ENCODE measurements at regions not wholly inside any gene's neighbourhood (a gene's known extent, or its start where the extent isn't known, plus 50 kb on each side); places are given as distances from the start of the nearest gene placed in this dataset.
"Not testable (repeated sequence)": the region's sequence is repeated elsewhere in the genome, so short reads cannot be mapped to it uniquely, and the experiment has no call there.

- H3K9me3 ChIP-seq: peaks cover 0 to 9% (median 0%) of the 10 kb centered on the region in 3 donors
- intact Hi-C loops (cut with DNase I): no loop called here
- H3K27me3 ChIP-seq: no peaks in the 10 kb centered on the region
- H3K36me3 ChIP-seq (replicated peaks in 1 of 2; ENCODE audit: insufficient read depth in 1 of 2, low read depth in 2 of 2): no peaks in the 10 kb centered on the region
- no peaks in the 10 kb centered on the region for H3K4me1 ChIP-seq
- TF ChIP-seq CTCF (IDR thresholded peaks at IDR 0.05) (no peak), POLR2A (IDR thresholded peaks at IDR 0.05) (no peak)
- WGBS, 2 donors: 78 to 86% methylated on average over 31 of the region's 38 CpGs
- H3K4me3 ChIP-seq: no peak overlapping the region
- no peak for DNase-seq
- no peak overlapping the region for H3K27ac ChIP-seq
- ATAC-seq: no peak
Observed at GRCh38 chr20:30513050-30513628, 744.3 kb upstream of the DEFB115 start.

DNA sequence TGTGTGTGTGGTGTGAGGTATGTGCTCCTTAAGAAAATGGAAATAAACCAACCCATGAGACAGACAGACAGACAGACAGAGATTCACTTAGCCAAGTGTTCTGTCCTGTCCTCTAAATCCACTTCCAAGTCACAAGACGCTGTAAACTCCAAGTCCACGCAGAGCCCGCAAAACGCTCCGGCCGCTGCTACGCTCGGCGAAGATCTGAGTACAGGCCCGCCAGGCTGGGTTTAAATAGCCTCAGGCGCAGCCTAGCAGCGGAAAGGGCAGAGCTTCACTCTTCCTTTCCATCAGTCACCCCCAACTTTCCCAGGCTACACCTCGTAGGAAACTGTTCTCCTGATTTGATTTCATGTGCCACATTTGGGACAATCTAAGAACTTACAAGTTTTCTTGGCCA lies 741.5 kb upstream of the DEFB115 start:
- H3K27ac ChIP-seq; H3K9me3 ChIP-seq; intact Hi-C loops (cut with DNase I); H3K36me3 ChIP-seq (replicated peaks in 1 of 2; ENCODE audit: insufficient read depth in 1 of 2, low read depth in 2 of 2); H3K4me1 ChIP-seq; DNase-seq; H3K4me3 ChIP-seq; ATAC-seq; H3K27me3 ChIP-seq: not testable (repeated sequence)
- WGBS, 2 donors: 69 to 87% methylated on average over 7 to 13 of the region's 13 CpGs

- H3K4me3 ChIP-seq; H3K4me1 ChIP-seq; H3K27me3 ChIP-seq; DNase-seq; H3K27ac ChIP-seq; ATAC-seq; H3K36me3 ChIP-seq (replicated peaks in 1 of 2; ENCODE audit: insufficient read depth in 1 of 2, low read depth in 2 of 2); H3K9me3 ChIP-seq; intact Hi-C loops (cut with DNase I): not testable (repeated sequence)
- 72 to 75% methylated on average over 8 to 10 of the region's 10 CpGs for WGBS, 2 donors
Observed at GRCh38 chr20:30518906-30519305, 738.6 kb upstream of the DEFB115 start.

GRCh38 chr20:30521686-30522415 lies 735.6 kb upstream of the DEFB115 start:
- H3K36me3 ChIP-seq (replicated peaks in 1 of 2; ENCODE audit: insufficient read depth in 1 of 2, low read depth in 2 of 2); H3K4me1 ChIP-seq; H3K4me3 ChIP-seq; ATAC-seq; H3K9me3 ChIP-seq; H3K27me3 ChIP-seq; H3K27ac ChIP-seq; DNase-seq; intact Hi-C loops (cut with DNase I): not testable (repeated sequence)
- 71 to 74% methylated on average over 15 of the region's 15 CpGs for WGBS, 2 donors

- H3K4me1 ChIP-seq; H3K9me3 ChIP-seq; ATAC-seq; H3K4me3 ChIP-seq; intact Hi-C loops (cut with DNase I); H3K36me3 ChIP-seq (replicated peaks in 1 of 2; ENCODE audit: insufficient read depth in 1 of 2, low read depth in 2 of 2); DNase-seq; H3K27ac ChIP-seq; H3K27me3 ChIP-seq: not testable (repeated sequence)
- 57 to 66% methylated on average over 4 of the region's 4 CpGs for WGBS, 2 donors
Observed at GRCh38 chr20:30524155-30524554, 733.3 kb upstream of the DEFB115 start.

DNA sequence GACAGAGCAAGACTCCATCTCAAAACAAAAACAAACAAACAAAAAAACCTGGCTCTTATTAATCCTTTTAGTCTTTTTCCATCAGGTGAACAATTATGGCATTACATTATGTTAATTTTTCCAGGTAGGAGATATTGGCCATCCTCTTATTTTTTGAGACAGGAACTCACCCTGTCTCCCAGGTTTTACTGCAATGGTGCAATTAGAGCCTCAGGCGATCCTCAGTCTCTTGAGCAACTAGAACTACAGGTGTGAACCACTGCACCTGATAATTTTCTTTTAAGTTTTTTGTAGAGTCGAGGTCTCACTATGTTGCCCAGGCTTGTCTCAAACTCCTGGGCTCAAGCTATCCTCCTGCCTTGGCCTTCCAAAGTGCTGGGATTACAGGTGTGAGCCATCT lies 732.7 kb upstream of the DEFB115 start:
- WGBS, 2 donors: 24 to 39% methylated on average over 2 of the region's 2 CpGs
- DNase-seq; H3K27ac ChIP-seq; H3K27me3 ChIP-seq; H3K4me1 ChIP-seq; ATAC-seq; H3K4me3 ChIP-seq; H3K36me3 ChIP-seq (replicated peaks in 1 of 2; ENCODE audit: insufficient read depth in 1 of 2, low read depth in 2 of 2); H3K9me3 ChIP-seq; intact Hi-C loops (cut with DNase I): not testable (repeated sequence)

- H3K4me3 ChIP-seq; H3K27ac ChIP-seq; H3K36me3 ChIP-seq (replicated peaks in 1 of 2; ENCODE audit: insufficient read depth in 1 of 2, low read depth in 2 of 2); H3K9me3 ChIP-seq; ATAC-seq; H3K4me1 ChIP-seq; H3K27me3 ChIP-seq; intact Hi-C loops (cut with DNase I); DNase-seq: not testable (repeated sequence)
Observed at GRCh38 chr20:30533653-30534052, 723.8 kb upstream of the DEFB115 start.

GRCh38 chr20:30537459-30537858 lies 720.0 kb upstream of the DEFB115 start:
- H3K9me3 ChIP-seq; intact Hi-C loops (cut with DNase I); H3K4me1 ChIP-seq; H3K4me3 ChIP-seq; H3K36me3 ChIP-seq (replicated peaks in 1 of 2; ENCODE audit: insufficient read depth in 1 of 2, low read depth in 2 of 2); H3K27me3 ChIP-seq; H3K27ac ChIP-seq: not testable (repeated sequence)
- ATAC-seq: peak; percentile 30
- DNase-seq: peak in 3 of 4 donors; percentile 11 to 43 (median 28)
- 14 to 21% methylated on average over 13 to 20 of the region's 20 CpGs for WGBS, 2 donors

DNA sequence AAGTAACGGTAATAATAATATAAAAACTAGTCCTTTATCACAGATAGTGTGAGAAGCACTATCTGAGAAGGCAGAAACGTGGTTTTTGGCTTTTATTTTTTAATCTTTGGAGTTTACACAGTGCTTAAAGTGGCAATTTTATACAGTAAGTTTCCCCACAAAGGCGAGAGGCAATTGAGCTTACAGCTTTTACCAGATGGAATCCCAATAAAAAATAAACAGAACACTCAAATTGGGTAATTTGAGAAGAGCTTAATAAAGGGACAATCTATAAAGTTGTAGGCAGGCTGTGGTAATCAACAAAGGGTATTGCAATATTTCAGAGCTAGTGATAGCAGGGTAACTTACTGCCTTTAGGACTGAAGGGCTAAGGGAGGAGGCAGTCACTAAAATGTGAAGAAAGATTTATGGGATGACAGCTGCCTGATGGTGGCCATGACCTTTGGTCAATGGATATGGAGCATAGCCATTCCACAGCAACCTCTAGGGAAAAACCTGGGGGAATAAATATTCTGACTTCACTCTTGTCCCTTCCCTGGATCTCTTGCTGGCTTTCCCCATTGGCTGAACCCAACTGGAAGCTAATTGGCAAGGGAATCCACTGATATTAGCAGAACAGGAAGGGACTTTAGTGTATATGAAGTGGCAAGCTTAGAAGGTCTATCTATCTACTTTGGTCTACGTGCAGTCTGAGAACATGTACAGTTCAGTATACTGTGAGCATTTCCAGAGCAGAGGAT lies 717.0 kb upstream of the DEFB115 start:
- DNase-seq; H3K27ac ChIP-seq; H3K4me3 ChIP-seq; H3K9me3 ChIP-seq; intact Hi-C loops (cut with DNase I); H3K36me3 ChIP-seq (replicated peaks in 1 of 2; ENCODE audit: insufficient read depth in 1 of 2, low read depth in 2 of 2); H3K27me3 ChIP-seq; ATAC-seq; H3K4me1 ChIP-seq: not testable (repeated sequence)
- WGBS, 2 donors: 30 to 39% methylated on average over 4 of the region's 4 CpGs

DNA sequence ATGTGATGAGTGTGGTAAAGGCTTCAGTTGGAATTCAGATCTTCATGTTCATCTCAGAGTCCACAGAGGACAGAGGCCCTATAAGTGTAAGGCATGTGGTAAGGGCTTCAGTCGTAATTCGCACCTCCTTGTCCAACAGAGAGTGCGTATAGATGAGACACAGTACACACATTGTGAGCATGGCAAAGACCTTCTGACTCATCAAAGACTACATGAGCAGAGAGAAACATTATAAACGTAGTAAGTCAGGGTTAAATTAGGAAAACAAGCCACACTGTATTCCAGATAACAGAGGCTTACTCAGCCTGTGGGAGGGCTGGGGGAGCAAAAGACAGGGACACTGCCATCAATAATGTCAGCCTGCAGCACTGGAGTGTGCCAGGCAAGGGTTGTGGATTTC lies 706.2 kb upstream of the DEFB115 start:
- intact Hi-C loops (cut with DNase I); H3K4me3 ChIP-seq; ATAC-seq; DNase-seq; H3K4me1 ChIP-seq; H3K36me3 ChIP-seq (replicated peaks in 1 of 2; ENCODE audit: insufficient read depth in 1 of 2, low read depth in 2 of 2); H3K27me3 ChIP-seq; H3K27ac ChIP-seq; H3K9me3 ChIP-seq: not testable (repeated sequence)
- 50 to 70% methylated on average over 3 to 4 of the region's 4 CpGs for WGBS, 2 donors

DNA sequence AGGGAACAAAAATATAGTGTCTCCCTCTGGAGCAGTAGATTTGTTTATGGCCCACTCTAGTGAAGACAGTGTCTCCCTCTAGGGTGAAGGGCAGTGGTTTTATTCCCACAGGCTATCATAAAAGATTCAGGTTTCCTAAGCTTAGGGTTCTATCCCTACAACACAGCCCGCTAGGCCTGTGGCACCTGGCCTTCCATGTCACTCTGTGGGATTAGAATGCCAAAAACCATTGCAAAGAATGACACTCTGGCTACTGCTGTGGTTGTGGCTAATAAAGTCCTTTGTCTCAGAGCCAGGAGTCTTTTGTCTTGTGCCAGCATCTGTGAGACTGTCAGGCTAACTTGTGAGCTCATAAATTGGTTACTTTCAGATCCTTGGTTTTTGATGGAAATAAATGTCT lies 700.7 kb upstream of the DEFB115 start:
- H3K27ac ChIP-seq; H3K9me3 ChIP-seq; intact Hi-C loops (cut with DNase I); H3K4me1 ChIP-seq; ATAC-seq; H3K27me3 ChIP-seq; H3K4me3 ChIP-seq; DNase-seq; H3K36me3 ChIP-seq (replicated peaks in 1 of 2; ENCODE audit: insufficient read depth in 1 of 2, low read depth in 2 of 2): not testable (repeated sequence)
- WGBS, 2 donors: 63 to 75% methylated on average over 1 of the region's 1 CpG

Measured in body of pancreas (tissue), 4 donors.